ENCODE measurements at regions not wholly inside any gene's neighbourhood (a gene's known extent, or its start where the extent isn't known, plus 50 kb on each side); places are given as distances from the start of the nearest gene placed in this dataset.
"Not testable (repeated sequence)": the region's sequence is repeated elsewhere in the genome, so short reads cannot be mapped to it uniquely, and the experiment has no call there.

DNA sequence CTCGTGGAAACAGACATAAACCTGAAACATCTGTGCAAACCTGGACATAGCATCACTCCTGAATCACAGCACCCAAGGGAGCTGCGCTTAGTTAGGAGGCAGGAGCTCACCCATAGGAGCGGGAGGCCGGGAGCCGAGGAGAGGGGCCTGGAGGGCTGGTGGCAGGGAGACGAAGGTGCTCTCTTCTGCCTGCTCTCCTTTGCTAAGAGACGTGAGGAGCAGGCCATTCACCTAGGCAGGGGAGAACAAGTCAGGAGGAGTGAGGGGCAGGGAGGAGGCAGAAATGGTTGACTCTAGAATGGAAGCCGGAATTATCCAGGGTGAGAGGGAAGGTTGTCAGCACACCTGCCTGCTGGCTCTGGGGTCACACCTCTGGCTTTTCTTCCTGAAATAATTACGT, 398.4 kb upstream of the IRX2 start:
- no peaks in the 10 kb centered on the region for H3K4me1 ChIP-seq (ENCODE audit: insufficient read depth, low read length)
- H3K9me3 ChIP-seq (ENCODE audit: insufficient read depth, low read length, severe bottlenecking) = no peaks in the 10 kb centered on the region
- no peak for ATAC-seq (ENCODE audit: insufficient read depth, low read depth)
- TF ChIP-seq, protein P1, sequence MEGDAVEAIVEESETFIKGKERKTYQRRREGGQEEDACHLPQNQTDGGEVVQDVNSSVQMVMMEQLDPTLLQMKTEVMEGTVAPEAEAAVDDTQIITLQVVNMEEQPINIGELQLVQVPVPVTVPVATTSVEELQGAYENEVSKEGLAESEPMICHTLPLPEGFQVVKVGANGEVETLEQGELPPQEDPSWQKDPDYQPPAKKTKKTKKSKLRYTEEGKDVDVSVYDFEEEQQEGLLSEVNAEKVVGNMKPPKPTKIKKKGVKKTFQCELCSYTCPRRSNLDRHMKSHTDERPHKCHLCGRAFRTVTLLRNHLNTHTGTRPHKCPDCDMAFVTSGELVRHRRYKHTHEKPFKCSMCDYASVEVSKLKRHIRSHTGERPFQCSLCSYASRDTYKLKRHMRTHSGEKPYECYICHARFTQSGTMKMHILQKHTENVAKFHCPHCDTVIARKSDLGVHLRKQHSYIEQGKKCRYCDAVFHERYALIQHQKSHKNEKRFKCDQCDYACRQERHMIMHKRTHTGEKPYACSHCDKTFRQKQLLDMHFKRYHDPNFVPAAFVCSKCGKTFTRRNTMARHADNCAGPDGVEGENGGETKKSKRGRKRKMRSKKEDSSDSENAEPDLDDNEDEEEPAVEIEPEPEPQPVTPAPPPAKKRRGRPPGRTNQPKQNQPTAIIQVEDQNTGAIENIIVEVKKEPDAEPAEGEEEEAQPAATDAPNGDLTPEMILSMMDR (IDR thresholded peaks at IDR 0.05; ENCODE audit: borderline replicate concordance, extremely low read depth, low read length, poor library complexity, severe bottlenecking) = no peak
- TF ChIP-seq EZH2 (IDR thresholded peaks at IDR 0.05; ENCODE audit: borderline replicate concordance, low read depth, low read length, severe bottlenecking) = no peak
- H4K20me1 ChIP-seq (ENCODE audit: insufficient read depth, low read length) = no peaks in the 10 kb centered on the region
- no peaks in the 10 kb centered on the region for H3K79me2 ChIP-seq (ENCODE audit: insufficient read depth, low read length)
- H3K27me3 ChIP-seq (ENCODE audit: insufficient read depth, low read length, poor library complexity) = no peaks in the 10 kb centered on the region
- H3K27ac ChIP-seq (ENCODE audit: low read length) = no peak overlapping the region
- H3K36me3 ChIP-seq (ENCODE audit: insufficient read depth, low read length) = no peaks in the 10 kb centered on the region
- H2AFZ ChIP-seq (ENCODE audit: low read depth, low read length) = no peak overlapping the region
- H3K4me2 ChIP-seq (ENCODE audit: insufficient read depth, low read length) = no peak overlapping the region
- no peak for DNase-seq
- H3K9ac ChIP-seq (ENCODE audit: low read depth, low read length) = no peak overlapping the region
- H3K4me3 ChIP-seq (ENCODE audit: low read depth in 1 of 2, low read length in 2 of 2) = no peak overlapping the region

DNA sequence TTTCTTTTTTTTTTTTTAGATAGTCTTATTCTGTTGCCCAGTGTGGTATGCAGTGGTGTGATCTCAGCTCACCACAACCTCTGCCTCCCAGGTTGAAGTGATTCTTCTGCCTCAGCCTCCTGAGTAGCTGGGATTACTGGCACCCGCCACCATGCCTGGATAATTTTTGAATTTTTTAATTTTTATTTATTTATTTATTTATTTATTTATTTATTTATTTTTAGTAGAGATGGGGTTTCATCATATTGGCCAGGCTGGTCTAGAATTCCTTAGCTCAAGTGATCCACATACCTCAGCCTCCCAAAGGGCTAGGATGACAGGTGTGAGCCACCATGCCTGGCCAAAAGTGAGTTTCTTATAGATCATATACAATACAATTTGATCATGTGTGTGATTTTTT, 395.9 kb upstream of the IRX2 start:
- H3K9ac ChIP-seq (ENCODE audit: low read depth, low read length); H2AFZ ChIP-seq (ENCODE audit: low read depth, low read length); ATAC-seq (ENCODE audit: insufficient read depth, low read depth); H3K27me3 ChIP-seq (ENCODE audit: insufficient read depth, low read length, poor library complexity); H3K4me3 ChIP-seq (ENCODE audit: low read depth in 1 of 2, low read length in 2 of 2); H3K36me3 ChIP-seq (ENCODE audit: insufficient read depth, low read length); H3K4me1 ChIP-seq (ENCODE audit: insufficient read depth, low read length); H4K20me1 ChIP-seq (ENCODE audit: insufficient read depth, low read length); H3K27ac ChIP-seq (ENCODE audit: low read length); DNase-seq; H3K79me2 ChIP-seq (ENCODE audit: insufficient read depth, low read length); H3K9me3 ChIP-seq (ENCODE audit: insufficient read depth, low read length, severe bottlenecking); H3K4me2 ChIP-seq (ENCODE audit: insufficient read depth, low read length): not testable (repeated sequence)

DNA sequence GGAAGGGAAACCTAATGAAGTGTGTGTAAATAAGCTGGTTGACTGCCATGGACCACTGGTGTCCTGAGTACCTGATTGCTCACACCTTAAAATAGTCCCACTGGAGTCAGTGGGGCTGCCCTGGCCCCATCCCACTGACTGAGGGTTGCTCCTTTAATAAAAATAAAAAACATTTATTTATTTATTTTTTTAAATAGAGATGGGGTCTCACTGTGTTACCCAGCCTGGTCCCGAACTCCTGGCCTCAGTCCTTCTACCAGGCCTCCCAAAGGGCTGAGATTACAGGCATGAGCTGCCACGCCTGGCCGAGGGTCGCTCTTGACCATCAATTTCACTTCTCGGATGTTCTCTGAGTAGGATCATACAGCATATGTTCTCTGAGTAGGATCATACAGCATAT, 394.2 kb upstream of the IRX2 start:
- Histone ChIP-seq H3K9me3 (ENCODE audit: insufficient read depth, low read length, severe bottlenecking) (no peaks in the 10 kb centered on the region), H3K27me3 (ENCODE audit: insufficient read depth, low read length, poor library complexity) (no peaks in the 10 kb centered on the region), H3K36me3 (ENCODE audit: insufficient read depth, low read length) (no peaks in the 10 kb centered on the region), H3K4me3 (ENCODE audit: low read depth in 1 of 2, low read length in 2 of 2) (no peak overlapping the region), H3K4me2 (ENCODE audit: insufficient read depth, low read length) (no peak overlapping the region), H3K9ac (ENCODE audit: low read depth, low read length) (no peak overlapping the region), H3K27ac (ENCODE audit: low read length) (no peak overlapping the region), H3K4me1 (ENCODE audit: insufficient read depth, low read length) (no peaks in the 10 kb centered on the region), H2AFZ (ENCODE audit: low read depth, low read length) (no peak overlapping the region), H4K20me1 (ENCODE audit: insufficient read depth, low read length) (no peaks in the 10 kb centered on the region), H3K79me2 (ENCODE audit: insufficient read depth, low read length) (no peaks in the 10 kb centered on the region)
- ATAC-seq (ENCODE audit: insufficient read depth, low read depth) (no peak), DNase-seq (no peak)
- TF ChIP-seq, protein P1 (IDR thresholded peaks at IDR 0.05; ENCODE audit: borderline replicate concordance, extremely low read depth, low read length, poor library complexity, severe bottlenecking) = no peak
- no peak for TF ChIP-seq EZH2 (IDR thresholded peaks at IDR 0.05; ENCODE audit: borderline replicate concordance, low read depth, low read length, severe bottlenecking)

DNA sequence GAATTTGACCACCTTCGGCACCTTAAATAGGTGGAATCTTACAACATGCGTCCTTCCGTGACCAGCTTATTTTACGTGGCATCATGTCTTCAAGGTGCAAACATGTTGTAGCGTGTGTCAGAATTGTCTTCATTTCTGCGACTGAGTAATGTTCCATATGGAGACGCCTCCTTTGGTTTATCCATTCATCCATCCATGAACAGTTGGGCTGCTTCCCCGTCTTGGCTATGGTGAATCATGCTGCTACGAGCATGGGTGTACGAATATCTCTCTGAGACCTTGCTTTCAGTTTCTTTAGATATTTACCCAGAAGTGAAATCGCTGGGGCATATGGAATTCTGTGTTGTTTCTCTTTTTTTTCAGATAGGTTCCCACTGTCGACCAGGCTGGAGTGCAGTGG, 391.9 kb upstream of the IRX2 start:
- no peaks in the 10 kb centered on the region for H3K4me1 ChIP-seq (ENCODE audit: insufficient read depth, low read length)
- TF ChIP-seq, protein P1 (IDR thresholded peaks at IDR 0.05; ENCODE audit: borderline replicate concordance, extremely low read depth, low read length, poor library complexity, severe bottlenecking) = no peak
- TF ChIP-seq EZH2 (IDR thresholded peaks at IDR 0.05; ENCODE audit: borderline replicate concordance, low read depth, low read length, severe bottlenecking) = no peak
- ATAC-seq (ENCODE audit: insufficient read depth, low read depth) (no peak), DNase-seq (no peak)
- no peak overlapping the region for H3K9ac ChIP-seq (ENCODE audit: low read depth, low read length)
- H3K79me2 ChIP-seq (ENCODE audit: insufficient read depth, low read length) = no peaks in the 10 kb centered on the region
- H3K4me3 ChIP-seq (ENCODE audit: low read depth in 1 of 2, low read length in 2 of 2) = no peak overlapping the region
- H2AFZ ChIP-seq (ENCODE audit: low read depth, low read length) = no peak overlapping the region
- no peak overlapping the region for H3K4me2 ChIP-seq (ENCODE audit: insufficient read depth, low read length)
- H3K36me3 ChIP-seq (ENCODE audit: insufficient read depth, low read length) = no peaks in the 10 kb centered on the region
- H4K20me1 ChIP-seq (ENCODE audit: insufficient read depth, low read length) = no peaks in the 10 kb centered on the region
- no peaks in the 10 kb centered on the region for H3K9me3 ChIP-seq (ENCODE audit: insufficient read depth, low read length, severe bottlenecking)
- H3K27ac ChIP-seq (ENCODE audit: low read length) = no peak overlapping the region
- H3K27me3 ChIP-seq (ENCODE audit: insufficient read depth, low read length, poor library complexity) = no peaks in the 10 kb centered on the region

Measured in DND-41 (cell line).